ENCODE measurements at regions not wholly inside any gene's neighbourhood (a gene's known extent, or its start where the extent isn't known, plus 50 kb on each side); places are given as distances from the start of the nearest gene placed in this dataset.

GRCh38 chr21:31395268-31395667 is 51.2 kb upstream of the TIAM1 start:
- TF ChIP-seq CTCF (IDR thresholded peaks at IDR 0.05), result no peak
- no peak overlapping the region for H3K4me3 ChIP-seq (replicated peaks in 1 of 3; ENCODE audit: low read depth in 2 of 3, low read length in 3 of 3)
- no peaks in the 10 kb centered on the region for H3K36me3 ChIP-seq (replicated peaks in 1 of 2; ENCODE audit: control insufficient read depth in 1 of 2, insufficient read depth in 2 of 2, low read length in 2 of 2)
- no peaks in the 10 kb centered on the region for H3K9me3 ChIP-seq (replicated peaks in 1 of 2; ENCODE audit: control insufficient read depth in 1 of 2, insufficient read depth in 1 of 2, low read length in 2 of 2)
- H3K27ac Mint-ChIP-seq, result peak overlapping the region in 1 of 7 donors; percentile 41
- peaks cover 10% of the 10 kb centered on the region for H3K4me1 Mint-ChIP-seq
- H3K27me3 ChIP-seq (ENCODE audit: control insufficient read depth in 2 of 2, insufficient read depth in 2 of 2, low read length in 2 of 2), result peaks cover 0 to 2% of the 10 kb centered on the region in 2 donors
- peaks cover 0 to 9% (median 9%) of the 10 kb centered on the region in 3 donors for H3K27me3 Mint-ChIP-seq (ENCODE audit: low read depth in 3 of 3)
- H3K79me2 ChIP-seq (ENCODE audit: insufficient read depth, low read length), result no peaks in the 10 kb centered on the region
- no peaks in the 10 kb centered on the region for H3K4me1 ChIP-seq (ENCODE audit: control insufficient read depth in 1 of 2, insufficient read depth in 2 of 2, low read length in 2 of 2)
- no peak overlapping the region for H2AFZ ChIP-seq (ENCODE audit: insufficient read depth, low read depth, low read length, poor library complexity, severe bottlenecking)
- intact Hi-C loops (cut with micrococcal nuclease), result no loop called here
- H3K4me2 ChIP-seq (replicated peaks; ENCODE audit: extremely low read depth, low read length, poor library complexity, severe bottlenecking), result no peak overlapping the region
- 100% methylated on average over 3 of the region's 9 CpGs for whole genome bisulfite sequencing (ENCODE audit: insufficient coverage)
- no peak overlapping the region for H3K27ac ChIP-seq (ENCODE audit: low read depth in 1 of 2, low read length in 2 of 2)
- no peaks in the 10 kb centered on the region for H3K36me3 Mint-ChIP-seq
- no peak overlapping the region for H3K9ac ChIP-seq (ENCODE audit: insufficient read depth, low read length, poor library complexity, severe bottlenecking)
- H3K9me3 Mint-ChIP-seq, result peaks cover 0 to 6% (median 1%) of the 10 kb centered on the region in 7 donors
- H4K20me1 ChIP-seq (ENCODE audit: insufficient read depth, low read length), result no peaks in the 10 kb centered on the region
- no peak overlapping the region for H3K4me3 Mint-ChIP-seq
- no peak for DNase-seq

GRCh38 chr21:31394309-31394708 is 50.2 kb upstream of the TIAM1 start:
- Histone ChIP-seq H3K27ac (ENCODE audit: low read depth in 1 of 2, low read length in 2 of 2) (no peak overlapping the region), H2AFZ (ENCODE audit: insufficient read depth, low read depth, low read length, poor library complexity, severe bottlenecking) (no peak overlapping the region), H3K4me3 (replicated peaks in 1 of 3; ENCODE audit: low read depth in 2 of 3, low read length in 3 of 3) (no peak overlapping the region), H3K9me3 (replicated peaks in 1 of 2; ENCODE audit: control insufficient read depth in 1 of 2, insufficient read depth in 1 of 2, low read length in 2 of 2) (no peaks in the 10 kb centered on the region), H3K36me3 (replicated peaks in 1 of 2; ENCODE audit: control insufficient read depth in 1 of 2, insufficient read depth in 2 of 2, low read length in 2 of 2) (no peaks in the 10 kb centered on the region), H3K9ac (ENCODE audit: insufficient read depth, low read length, poor library complexity, severe bottlenecking) (no peak overlapping the region), H3K79me2 (ENCODE audit: insufficient read depth, low read length) (no peaks in the 10 kb centered on the region), H3K27me3 (ENCODE audit: control insufficient read depth in 2 of 2, insufficient read depth in 2 of 2, low read length in 2 of 2) (peaks cover 0 to 2% of the 10 kb centered on the region in 2 donors), H3K4me2 (replicated peaks; ENCODE audit: extremely low read depth, low read length, poor library complexity, severe bottlenecking) (no peak overlapping the region), H3K4me1 (ENCODE audit: control insufficient read depth in 1 of 2, insufficient read depth in 2 of 2, low read length in 2 of 2) (no peaks in the 10 kb centered on the region), H4K20me1 (ENCODE audit: insufficient read depth, low read length) (no peaks in the 10 kb centered on the region)
- Mint-ChIP-seq H3K36me3 (no peaks in the 10 kb centered on the region), H3K27ac (peak overlapping the region in 2 of 7 donors; percentile 56 to 75), H3K4me3 (no peak overlapping the region), H3K4me1 (peaks cover 10% of the 10 kb centered on the region), H3K27me3 (ENCODE audit: low read depth in 3 of 3) (peaks cover 0 to 7% (median 7%) of the 10 kb centered on the region in 3 donors), H3K9me3 (peaks cover 0 to 6% (median 1%) of the 10 kb centered on the region in 7 donors)
- no peak for TF ChIP-seq CTCF (IDR thresholded peaks at IDR 0.05)
- intact Hi-C loops (cut with micrococcal nuclease), result no loop called here
- no peak for DNase-seq
- 42% methylated on average over 3 of the region's 5 CpGs for WGBS (ENCODE audit: insufficient coverage)

Measured in CD14-positive monocyte (primary cell).